ENCODE measurements at regions not wholly inside any gene's neighbourhood (a gene's known extent, or its start where the extent isn't known, plus 50 kb on each side); places are given as distances from the start of the nearest gene placed in this dataset.

- DNase-seq, result no peak
Observed at GRCh38 chr21:24955275-24955961, 651.9 kb downstream of the MRPL39 start.

GRCh38 chr21:24948186-24948585 is 659.1 kb downstream of the MRPL39 start:
- no peak for DNase-seq
- no peak overlapping the region for H3K4me3 ChIP-seq (ENCODE audit: low read depth, low read length)
- TF ChIP-seq CTCF (IDR thresholded peaks at IDR 0.05; ENCODE audit: low read depth, low read length), result no peak
- no peaks in the 10 kb centered on the region for H3K27me3 ChIP-seq (ENCODE audit: insufficient read depth, low read depth, severe bottlenecking)
- no peak overlapping the region for H3K27ac ChIP-seq
- no peaks in the 10 kb centered on the region for H3K36me3 ChIP-seq
- no peaks in the 10 kb centered on the region for H3K9me3 ChIP-seq (ENCODE audit: severe bottlenecking)

More at GRCh38 chr21:24955275-24955961, 651.9 kb downstream of the MRPL39 start:
- H3K4me3 ChIP-seq (ENCODE audit: low read depth, low read length), result no peak overlapping the region
- H3K36me3 ChIP-seq, result no peaks in the 10 kb centered on the region
- no peaks in the 10 kb centered on the region for H3K27me3 ChIP-seq (ENCODE audit: insufficient read depth, low read depth, severe bottlenecking)
- no peak overlapping the region for H3K27ac ChIP-seq
- TF ChIP-seq CTCF (IDR thresholded peaks at IDR 0.05; ENCODE audit: low read depth, low read length), result no peak
- no peaks in the 10 kb centered on the region for H3K9me3 ChIP-seq (ENCODE audit: severe bottlenecking)

- no peak for TF ChIP-seq CTCF (IDR thresholded peaks at IDR 0.05; ENCODE audit: low read depth, low read length)
- no peak overlapping the region for H3K27ac ChIP-seq
- H3K9me3 ChIP-seq (ENCODE audit: severe bottlenecking), result no peaks in the 10 kb centered on the region
- H3K36me3 ChIP-seq, result no peaks in the 10 kb centered on the region
- no peak for DNase-seq
- no peak overlapping the region for H3K4me3 ChIP-seq (ENCODE audit: low read depth, low read length)
- no peaks in the 10 kb centered on the region for H3K27me3 ChIP-seq (ENCODE audit: insufficient read depth, low read depth, severe bottlenecking)
Observed at GRCh38 chr21:24945910-24946309, 661.4 kb downstream of the MRPL39 start.

- no peaks in the 10 kb centered on the region for H3K27me3 ChIP-seq (ENCODE audit: insufficient read depth, low read depth, severe bottlenecking)
- no peak for DNase-seq
- no peaks in the 10 kb centered on the region for H3K9me3 ChIP-seq (ENCODE audit: severe bottlenecking)
- H3K36me3 ChIP-seq, result no peaks in the 10 kb centered on the region
- no peak for TF ChIP-seq CTCF (IDR thresholded peaks at IDR 0.05; ENCODE audit: low read depth, low read length)
- no peak overlapping the region for H3K27ac ChIP-seq
- H3K4me3 ChIP-seq (ENCODE audit: low read depth, low read length), result no peak overlapping the region
Observed at GRCh38 chr21:24941316-24942185, 665.7 kb downstream of the MRPL39 start.

- Histone ChIP-seq H3K4me3 (ENCODE audit: low read depth, low read length) (no peak overlapping the region), H3K27ac (no peak overlapping the region), H3K27me3 (ENCODE audit: insufficient read depth, low read depth, severe bottlenecking) (no peaks in the 10 kb centered on the region), H3K9me3 (ENCODE audit: severe bottlenecking) (no peaks in the 10 kb centered on the region), H3K36me3 (no peaks in the 10 kb centered on the region)
- TF ChIP-seq CTCF (IDR thresholded peaks at IDR 0.05; ENCODE audit: low read depth, low read length), result no peak
- DNase-seq, result no peak
Observed at GRCh38 chr21:24939291-24939690, 668.0 kb downstream of the MRPL39 start.

Measured in WERI-Rb-1 (cell line).